Loucy (cell line): ENCODE measurements at regions not wholly inside any gene's neighbourhood (a gene's known extent, or its start where the extent isn't known, plus 50 kb on each side); places are given as distances from the start of the nearest gene placed in this dataset.

Experiments used
- H2AFZ ChIP-seq: fragments of 200-600 bp; sonication (generic); 2 replicates; pipeline ENCODE4 v1.6.0; 2016; ENCODE audit warnings: antibody characterized with exemption, mild to moderate bottlenecking, low read length, moderate library complexity
- H3F3A ChIP-seq: fragments of 200-600 bp; 2 replicates; pipeline ENCODE4 v1.6.0; 2016; ENCODE audit warnings: antibody characterized with exemption, low read depth, mild to moderate bottlenecking
- H3K27me3 ChIP-seq: fragments of 200-600 bp; sonication (generic); 2 replicates; pipeline ENCODE4 v1.6.1; 2014; ENCODE audit warnings: low read length, mild to moderate bottlenecking; ENCODE audit not compliant: insufficient read depth, poor library complexity, severe bottlenecking
- H3K36me3 ChIP-seq: fragments of 200-600 bp; sonication (generic); 2 replicates; pipeline ENCODE4 v1.6.1; 2016; ENCODE audit warnings: low read length; ENCODE audit not compliant: insufficient read depth
- H3K4me1 ChIP-seq: fragments of 200-600 bp; sonication (generic); 2 replicates; pipeline ENCODE4 v1.5.1; 2014; ENCODE audit warnings: low read length, mild to moderate bottlenecking; ENCODE audit not compliant: insufficient read depth, poor library complexity, severe bottlenecking
- H3K4me2 ChIP-seq: fragments of 200-600 bp; sonication (generic); 2 replicates; pipeline ENCODE4 v1.6.0; 2014; ENCODE audit warnings: antibody characterized with exemption, low read length, low read depth, mild to moderate bottlenecking; ENCODE audit not compliant: poor library complexity, severe bottlenecking
- H3K4me3 ChIP-seq: fragments of 200-600 bp; sonication (generic); 2 replicates; pipeline ENCODE4 v1.5.1; 2014; ENCODE audit warnings: low read length, mild to moderate bottlenecking, mixed read lengths; ENCODE audit not compliant: poor library complexity, severe bottlenecking
- H3K79me2 ChIP-seq: fragments of 200-600 bp; sonication (generic); 2 replicates; pipeline ENCODE4 v1.6.1; 2014; ENCODE audit warnings: low read length; ENCODE audit not compliant: insufficient read depth
- H3K9ac ChIP-seq: fragments of 200-600 bp; sonication (generic); 2 replicates; pipeline ENCODE4 v1.6.0; 2014; ENCODE audit warnings: mild to moderate bottlenecking, low read depth, low read length, moderate library complexity; ENCODE audit not compliant: poor library complexity, severe bottlenecking
- H3K9me2 ChIP-seq: fragments of 200-600 bp; sonication (generic); replicated peaks from 2 replicates; pipeline ENCODE4 v1.6.1; 2016; ENCODE audit warnings: low read depth, low read length, mixed read lengths
- H3K9me3 ChIP-seq: fragments of 200-600 bp; sonication (generic); 2 replicates; pipeline ENCODE4 v1.6.1; 2014; ENCODE audit warnings: mild to moderate bottlenecking, antibody characterized with exemption, low read length, low read depth; ENCODE audit not compliant: insufficient read depth
- H4K20me1 ChIP-seq: fragments of 200-600 bp; sonication (generic); 2 replicates; pipeline ENCODE4 v1.6.0; 2014; ENCODE audit warnings: antibody characterized with exemption, low read length, mild to moderate bottlenecking; ENCODE audit not compliant: insufficient read depth, poor library complexity, severe bottlenecking
- EZH2phosphoT487 ChIP-seq: fragments of 200-600 bp; IDR thresholded peaks from 2 replicates; pipeline ENCODE4 v1.6.1; 2018; ENCODE audit warnings: antibody characterized with exemption, mild to moderate bottlenecking, moderate library complexity, borderline replicate concordance
- TF ChIP-seq, protein P1 (sequence below): fragments of 200-600 bp; sonication (generic); conservative IDR thresholded peaks from 2 replicates; pipeline ENCODE4 v1.5.1; 2014; ENCODE audit warnings: mild to moderate bottlenecking, antibody characterized with exemption, low read length

- Histone ChIP-seq H3K36me3 (no peaks in the 10 kb centered on the region), H3K4me2 (peak overlapping the region; percentile 12), H3K9me3 (no peaks in the 10 kb centered on the region), H3K9ac (no peak overlapping the region), H3K4me1 (peaks cover 23% of the 10 kb centered on the region), H2AFZ (no peak overlapping the region), H4K20me1 (no peaks in the 10 kb centered on the region), H3K79me2 (no peaks in the 10 kb centered on the region), H3K9me2 (no peaks in the 10 kb centered on the region), H3K4me3 (no peak overlapping the region), H3F3A (no peaks in the 10 kb centered on the region), H3K27me3 (no peaks in the 10 kb centered on the region)
- TF ChIP-seq EZH2phosphoT487 = no peak
- TF ChIP-seq, protein P1, sequence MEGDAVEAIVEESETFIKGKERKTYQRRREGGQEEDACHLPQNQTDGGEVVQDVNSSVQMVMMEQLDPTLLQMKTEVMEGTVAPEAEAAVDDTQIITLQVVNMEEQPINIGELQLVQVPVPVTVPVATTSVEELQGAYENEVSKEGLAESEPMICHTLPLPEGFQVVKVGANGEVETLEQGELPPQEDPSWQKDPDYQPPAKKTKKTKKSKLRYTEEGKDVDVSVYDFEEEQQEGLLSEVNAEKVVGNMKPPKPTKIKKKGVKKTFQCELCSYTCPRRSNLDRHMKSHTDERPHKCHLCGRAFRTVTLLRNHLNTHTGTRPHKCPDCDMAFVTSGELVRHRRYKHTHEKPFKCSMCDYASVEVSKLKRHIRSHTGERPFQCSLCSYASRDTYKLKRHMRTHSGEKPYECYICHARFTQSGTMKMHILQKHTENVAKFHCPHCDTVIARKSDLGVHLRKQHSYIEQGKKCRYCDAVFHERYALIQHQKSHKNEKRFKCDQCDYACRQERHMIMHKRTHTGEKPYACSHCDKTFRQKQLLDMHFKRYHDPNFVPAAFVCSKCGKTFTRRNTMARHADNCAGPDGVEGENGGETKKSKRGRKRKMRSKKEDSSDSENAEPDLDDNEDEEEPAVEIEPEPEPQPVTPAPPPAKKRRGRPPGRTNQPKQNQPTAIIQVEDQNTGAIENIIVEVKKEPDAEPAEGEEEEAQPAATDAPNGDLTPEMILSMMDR = no peak
Observed at GRCh38 chr1:36651176-36651910, 168.6 kb upstream of the CSF3R start.

GRCh38 chr1:36650200-36651065 is 167.7 kb upstream of the CSF3R start:
- H3K27me3 ChIP-seq = no peaks in the 10 kb centered on the region
- H3K79me2 ChIP-seq = no peaks in the 10 kb centered on the region
- no peaks in the 10 kb centered on the region for H3K9me2 ChIP-seq
- no peak overlapping the region for H2AFZ ChIP-seq
- H3K9ac ChIP-seq = no peak overlapping the region
- peaks cover 23% of the 10 kb centered on the region for H3K4me1 ChIP-seq
- TF ChIP-seq, protein P1 = peak; percentile 96
- TF ChIP-seq EZH2phosphoT487 = no peak
- H3F3A ChIP-seq = no peaks in the 10 kb centered on the region
- H4K20me1 ChIP-seq = no peaks in the 10 kb centered on the region
- no peaks in the 10 kb centered on the region for H3K36me3 ChIP-seq
- H3K9me3 ChIP-seq = no peaks in the 10 kb centered on the region
- H3K4me3 ChIP-seq = no peak overlapping the region
- peak overlapping the region; percentile 12 for H3K4me2 ChIP-seq

GRCh38 chr1:36645867-36646266 is 163.2 kb upstream of the CSF3R start:
- H3K27me3 ChIP-seq = no peaks in the 10 kb centered on the region
- H3K9ac ChIP-seq = no peak overlapping the region
- TF ChIP-seq, protein P1 = no peak
- TF ChIP-seq EZH2phosphoT487 = no peak
- H3F3A ChIP-seq = no peaks in the 10 kb centered on the region
- no peak overlapping the region for H3K4me3 ChIP-seq
- no peaks in the 10 kb centered on the region for H3K9me2 ChIP-seq
- no peaks in the 10 kb centered on the region for H3K36me3 ChIP-seq
- peaks cover 3% of the 10 kb centered on the region for H3K4me1 ChIP-seq
- H3K9me3 ChIP-seq = no peaks in the 10 kb centered on the region
- H3K79me2 ChIP-seq = no peaks in the 10 kb centered on the region
- no peak overlapping the region for H2AFZ ChIP-seq
- no peak overlapping the region for H3K4me2 ChIP-seq
- no peaks in the 10 kb centered on the region for H4K20me1 ChIP-seq
